H1 (cell line): ENCODE measurements at regions not wholly inside any gene's neighbourhood (a gene's known extent, or its start where the extent isn't known, plus 50 kb on each side); places are given as distances from the start of the nearest gene placed in this dataset.

Experiments
- EZH2 ChIP-seq: fragments of 200-600 bp; sonication (generic); IDR thresholded peaks from 2 replicates; pipeline ENCODE4 v1.7.1; 2012; ENCODE audit warnings: low read depth, mild to moderate bottlenecking, moderate library complexity, low read length, inconsistent platforms; ENCODE audit not compliant: severe bottlenecking
- GTF2F1 ChIP-seq: IDR thresholded peaks from 2 replicates; pipeline ENCODE4 v1.6.1; 2012; ENCODE audit warnings: low read depth, low read length, improper control_type of control experiment, borderline replicate concordance
- RAD21 ChIP-seq, 2 experiments: IDR thresholded peaks in 1 of 2; conservative IDR thresholded peaks in 1 of 2; 2 replicates each; pipeline ENCODE4 v1.6.1; 2011; ENCODE audit warnings: low read depth in 2 of 2, low read length in 2 of 2, improper control_type of control experiment in 1 of 2, inconsistent platforms in 1 of 2, mild to moderate bottlenecking in 1 of 2, moderate library complexity in 1 of 2

GRCh38 chr17:69857412-69857835 is 217.6 kb upstream of the KCNJ16 start (continued):
- TF ChIP-seq RAD21 (IDR thresholded peaks at IDR 0.05 in 1 of 2, conservative IDR thresholded peaks at IDR 0.05 in 1 of 2; ENCODE audit: low read depth in 2 of 2, low read length in 2 of 2) (no peak), EZH2 (no peak), GTF2F1 (no peak)
